ENCODE measurements at regions not wholly inside any gene's neighbourhood (a gene's known extent, or its start where the extent isn't known, plus 50 kb on each side); places are given as distances from the start of the nearest gene placed in this dataset.
"Not testable (repeated sequence)": the region's sequence is repeated elsewhere in the genome, so short reads cannot be mapped to it uniquely, and the experiment has no call there.

- DNase-seq (ENCODE audit: low read depth in 4 of 4, low spot score in 1 of 4): no peak
Observed at GRCh38 chr2:67772216-67773170, 290.3 kb downstream of the C1D start.

- DNase-seq (ENCODE audit: low read depth in 4 of 4, low spot score in 1 of 4): no peak
Observed at GRCh38 chr2:67773851-67774250, 289.0 kb downstream of the C1D start.

- no peak for DNase-seq (ENCODE audit: low read depth in 4 of 4, low spot score in 1 of 4)
Observed at GRCh38 chr2:67776276-67776675, 286.5 kb downstream of the C1D start.

GRCh38 chr2:67777010-67777409 is 285.8 kb downstream of the C1D start:
- DNase-seq (ENCODE audit: low read depth in 4 of 4, low spot score in 1 of 4): no peak

- no peak for DNase-seq (ENCODE audit: low read depth in 4 of 4, low spot score in 1 of 4)
Observed at GRCh38 chr2:67777836-67778429, 284.9 kb downstream of the C1D start.

- not testable (repeated sequence) for DNase-seq (ENCODE audit: low read depth in 4 of 4, low spot score in 1 of 4)
Observed at GRCh38 chr2:67780841-67781240, 282.0 kb downstream of the C1D start.

GRCh38 chr2:67782443-67782842 is 280.4 kb downstream of the C1D start:
- DNase-seq (ENCODE audit: low read depth in 4 of 4, low spot score in 1 of 4): no peak

- DNase-seq (ENCODE audit: low read depth in 4 of 4, low spot score in 1 of 4): no peak
Observed at GRCh38 chr2:67783026-67783425, 279.8 kb downstream of the C1D start.

- DNase-seq (ENCODE audit: low read depth in 4 of 4, low spot score in 1 of 4): no peak
Observed at GRCh38 chr2:67790622-67791021, 272.2 kb downstream of the C1D start.

- no peak for DNase-seq (ENCODE audit: low read depth in 4 of 4, low spot score in 1 of 4)
Observed at GRCh38 chr2:67792191-67792590, 270.6 kb downstream of the C1D start.

- DNase-seq (ENCODE audit: low read depth in 4 of 4, low spot score in 1 of 4): no peak
Observed at GRCh38 chr2:67792681-67793091, 270.1 kb downstream of the C1D start.

GRCh38 chr2:67797801-67798540 is 264.8 kb downstream of the C1D start:
- no peak for DNase-seq (ENCODE audit: low read depth in 4 of 4, low spot score in 1 of 4)

- DNase-seq (ENCODE audit: low read depth in 4 of 4, low spot score in 1 of 4): no peak
Observed at GRCh38 chr2:67798541-67799160, 264.2 kb downstream of the C1D start.

GRCh38 chr2:67799886-67800285 is 262.9 kb downstream of the C1D start:
- DNase-seq (ENCODE audit: low read depth in 4 of 4, low spot score in 1 of 4): no peak

- no peak for DNase-seq (ENCODE audit: low read depth in 4 of 4, low spot score in 1 of 4)
Observed at GRCh38 chr2:67802291-67802690, 260.5 kb downstream of the C1D start.

GRCh38 chr2:67802824-67803223 is 260.0 kb downstream of the C1D start:
- DNase-seq (ENCODE audit: low read depth in 4 of 4, low spot score in 1 of 4): no peak

- no peak for DNase-seq (ENCODE audit: low read depth in 4 of 4, low spot score in 1 of 4)
Observed at GRCh38 chr2:67806816-67807215, 256.0 kb downstream of the C1D start.

- no peak for DNase-seq (ENCODE audit: low read depth in 4 of 4, low spot score in 1 of 4)
Observed at GRCh38 chr2:67808112-67808511, 254.7 kb downstream of the C1D start.

GRCh38 chr2:67812682-67813081 is 250.1 kb downstream of the C1D start:
- DNase-seq (ENCODE audit: low read depth in 4 of 4, low spot score in 1 of 4): no peak

GRCh38 chr2:67823726-67824125 is 239.1 kb downstream of the C1D start:
- no peak for DNase-seq (ENCODE audit: low read depth in 4 of 4, low spot score in 1 of 4)

GRCh38 chr2:67824186-67824585 is 238.6 kb downstream of the C1D start:
- DNase-seq (ENCODE audit: low read depth in 4 of 4, low spot score in 1 of 4): no peak
